SK-N-SH (cell line): ENCODE measurements at regions not wholly inside any gene's neighbourhood (a gene's known extent, or its start where the extent isn't known, plus 50 kb on each side); places are given as distances from the start of the nearest gene placed in this dataset.

Experiments used
- CTCF ChIA-PET: fragments of 300-600, 350-600 bp; formaldehyde crosslinking; extraction: SDS; loops from one replicate; lab custom pipeline; 2021; lab: Yijun Ruan, JAX
- POLR2A ChIA-PET: fragments of 350-600 bp; sonication (Branson Sonifier 250); formaldehyde crosslinking; extraction: SDS; loops from one replicate; lab custom pipeline; 2020; ENCODE audit warnings: antibody characterized with exemption, inconsistent platforms; lab: Yijun Ruan, JAX
- DNase-seq: peaks from one replicate; pipeline ENCODE4 v3.0.0; 2012
- H2AFZ ChIP-seq: fragments of 200-600 bp; sonication (generic); 2 replicates; pipeline ENCODE4 v1.8.1; 2016; ENCODE audit warnings: antibody characterized with exemption, mild to moderate bottlenecking, low read depth
- H3F3A ChIP-seq: fragments of 200-600 bp; sonication (generic); replicated peaks from 2 replicates; pipeline ENCODE3; 2016; ENCODE audit warnings: antibody characterized with exemption, mild to moderate bottlenecking; ENCODE audit not compliant: insufficient read depth
- H3K27ac ChIP-seq, 2 experiments: fragments of 200-500 bp in 1 of 2; fragments of 200-600 bp in 1 of 2; sonication (Bioruptor generic) in 1 of 2; sonication (generic), shearing (Covaris generic) in 1 of 2; 2 replicates each; pipeline versions ENCODE4 v1.5.1 to v1.6.1; 2014 to 2016; ENCODE audit warnings: low read depth in 2 of 2, inconsistent platforms in 1 of 2, low read length in 1 of 2, mild to moderate bottlenecking in 1 of 2, mixed read lengths in 1 of 2
- H3K27me3 ChIP-seq: fragments of 200-600 bp; sonication (generic), shearing (Covaris generic); 2 replicates; pipeline ENCODE4 v1.6.1; 2016; ENCODE audit warnings: mixed run types; ENCODE audit not compliant: insufficient read depth
- H3K36me3 ChIP-seq, 2 experiments: fragments of 200-500 bp in 1 of 2; fragments of 200-600 bp in 1 of 2; sonication (Bioruptor generic) in 1 of 2; sonication (generic) in 1 of 2; replicated peaks in 1 of 2; 2 replicates each; pipeline versions ENCODE3 to v1.5.1; 2014 to 2016; ENCODE audit warnings: low read length in 1 of 2, mild to moderate bottlenecking in 1 of 2; ENCODE audit not compliant: insufficient read depth in 2 of 2, control insufficient read depth in 1 of 2
- H3K4me1 ChIP-seq, 2 experiments: fragments of 200-500 bp in 1 of 2; fragments of 200-600 bp in 1 of 2; sonication (Bioruptor generic) in 1 of 2; sonication (generic), shearing (Covaris generic) in 1 of 2; 2 replicates each; pipeline versions ENCODE4 v1.5.1 to v1.6.1; 2014 to 2016; ENCODE audit warnings: low read depth in 1 of 2, low read length in 1 of 2, mixed run types in 1 of 2; ENCODE audit not compliant: insufficient read depth in 2 of 2, control insufficient read depth in 1 of 2
- H3K4me2 ChIP-seq: fragments of 200-600 bp; sonication (generic), shearing (Covaris generic); 2 replicates; pipeline ENCODE4 v1.6.1; 2017; ENCODE audit warnings: mixed run types
- H3K4me3 ChIP-seq, 2 experiments: fragments of 200-500 bp in 1 of 2; fragments of 200-600 bp in 1 of 2; sonication (Bioruptor generic) in 1 of 2; sonication (generic), shearing (Covaris generic) in 1 of 2; 2 replicates each; pipeline versions ENCODE4 v1.5.1 to v1.8.1; 2014 to 2016; ENCODE audit warnings: low read depth in 2 of 2, inconsistent platforms in 1 of 2, low read length in 1 of 2, mild to moderate bottlenecking in 1 of 2, mixed read lengths in 1 of 2, moderate library complexity in 1 of 2
- H3K79me2 ChIP-seq: fragments of 200-600 bp; sonication (generic); 2 replicates; pipeline ENCODE4 v1.8.1; 2017; ENCODE audit warnings: mild to moderate bottlenecking; ENCODE audit not compliant: insufficient read depth
- H3K9ac ChIP-seq: fragments of 200-600 bp; sonication (generic); 2 replicates; pipeline ENCODE4 v1.6.1; 2017; ENCODE audit warnings: mixed run types
- H3K9me2 ChIP-seq: fragments of 200-600 bp; sonication (generic); 2 replicates; pipeline ENCODE4 v1.6.1; 2017; ENCODE audit warnings: mixed run types
- H3K9me3 ChIP-seq: fragments of 200-600 bp; sonication (generic); 2 replicates; pipeline ENCODE4 v1.6.1; 2017; ENCODE audit warnings: mixed run types, mild to moderate bottlenecking, moderate library complexity
- H4K20me1 ChIP-seq: fragments of 200-600 bp; sonication (generic); 2 replicates; pipeline ENCODE4 v1.6.1; 2017; ENCODE audit warnings: mild to moderate bottlenecking, mixed run types; ENCODE audit not compliant: insufficient read depth
- CHD2 ChIP-seq: fragments of 150-350 bp; IDR thresholded peaks from 2 replicates; pipeline ENCODE4 v1.6.1; 2018; ENCODE audit warnings: low read length; ENCODE audit not compliant: partially characterized antibody
- ELF1 ChIP-seq: IDR thresholded peaks from 2 replicates; pipeline ENCODE4 v1.4.0; 2012
- FOXJ3 ChIP-seq: sonication (generic); formaldehyde crosslinking; IDR thresholded peaks from 2 replicates; pipeline ENCODE4 v1.5.1; 2020; ENCODE audit warnings: mild to moderate bottlenecking, missing genetic modification reagents
- FOXM1 ChIP-seq: IDR thresholded peaks from 2 replicates; pipeline ENCODE4 v1.4.0; 2012; ENCODE audit warnings: low read depth, mild to moderate bottlenecking
- GABPA ChIP-seq: IDR thresholded peaks from 2 replicates; pipeline ENCODE4 v1.4.0; 2012; ENCODE audit warnings: low read depth, mild to moderate bottlenecking
- GATA2 ChIP-seq: sonication (generic); formaldehyde crosslinking; IDR thresholded peaks from 2 replicates; pipeline ENCODE4 v1.5.0; 2020; ENCODE audit warnings: mild to moderate bottlenecking, missing genetic modification reagents
- JUND ChIP-seq: IDR thresholded peaks from 2 replicates; pipeline ENCODE4 v1.4.0; 2012
- MAX ChIP-seq: IDR thresholded peaks from 2 replicates; pipeline ENCODE4 v1.4.0; 2012; ENCODE audit warnings: low read depth
- NFIC ChIP-seq: IDR thresholded peaks from 2 replicates; pipeline ENCODE4 v1.4.0; 2012; ENCODE audit warnings: borderline replicate concordance
- REST ChIP-seq: IDR thresholded peaks from 2 replicates; pipeline ENCODE4 v1.6.1; 2012; ENCODE audit warnings: mild to moderate bottlenecking, low read depth, low read length, moderate library complexity
- SIN3A ChIP-seq: IDR thresholded peaks from 2 replicates; pipeline ENCODE4 v1.6.1; 2012; ENCODE audit warnings: low read depth, mild to moderate bottlenecking, low read length, moderate library complexity, borderline replicate concordance
- TAF1 ChIP-seq: IDR thresholded peaks from 2 replicates; pipeline ENCODE4 v1.6.1; 2012; ENCODE audit warnings: low read depth, mild to moderate bottlenecking, low read length, moderate library complexity, borderline replicate concordance
- TCF12 ChIP-seq: IDR thresholded peaks from 2 replicates; pipeline ENCODE4 v1.4.0; 2012
- TEAD4 ChIP-seq: IDR thresholded peaks from 2 replicates; pipeline ENCODE4 v1.4.0; 2012; ENCODE audit warnings: mild to moderate bottlenecking, borderline replicate concordance; ENCODE audit not compliant: insufficient read depth
- USF1 ChIP-seq: IDR thresholded peaks from 2 replicates; pipeline ENCODE4 v1.4.0; 2012; ENCODE audit warnings: low read depth, borderline replicate concordance
- WGBS: methylation state at CpG from one replicate; pipeline ENCODE4 v1.1.6; 2017; ENCODE audit warnings: low lambda C conversion rate; 5-methylcytosine and 5-hydroxymethylcytosine counted together

- Histone ChIP-seq H2AFZ (no peak overlapping the region), H3K79me2 (no peaks in the 10 kb centered on the region), H4K20me1 (no peaks in the 10 kb centered on the region), H3K4me1 (peaks cover 12 to 17% of the 10 kb centered on the region in 2 experiments; a peak in 2 of 4 replicates), H3K27ac (no peak overlapping the region), H3K9me3 (no peaks in the 10 kb centered on the region), H3K36me3 (no peaks in the 10 kb centered on the region), H3K27me3 (no peaks in the 10 kb centered on the region), H3K4me3 (no peak overlapping the region), H3K9me2 (no peaks in the 10 kb centered on the region), H3K9ac (no peak overlapping the region), H3F3A (peaks cover 12% of the 10 kb centered on the region), H3K4me2 (no peak overlapping the region)
- WGBS, result 72% methylated on average over 5 of the region's 5 CpGs
- TF ChIP-seq FOXJ3 (CRISPR knock-in tag), result no peak
- POLR2A ChIA-PET, result no interaction called here
- CTCF ChIA-PET, result interaction anchor here (1.1 kb wide), 1 partner anchor 34 kb away, joined by 3 read pairs; no protein-coding TSS in a partner anchor
- DNase-seq, result no peak
Observed at GRCh38 chr20:58014628-58015315, 213.7 kb downstream of the ANKRD60 start.

- Histone ChIP-seq H3K4me3 (no peak overlapping the region), H3K4me1 (peaks cover 8 to 9% of the 10 kb centered on the region in 2 experiments; a peak in 2 of 4 replicates), H3K27ac (no peak overlapping the region), H4K20me1 (no peaks in the 10 kb centered on the region), H3K9ac (no peak overlapping the region), H2AFZ (no peak overlapping the region), H3K9me3 (no peaks in the 10 kb centered on the region), H3K9me2 (no peaks in the 10 kb centered on the region), H3K36me3 (no peaks in the 10 kb centered on the region), H3K79me2 (no peaks in the 10 kb centered on the region), H3F3A (peaks cover 8% of the 10 kb centered on the region), H3K4me2 (no peak overlapping the region), H3K27me3 (no peaks in the 10 kb centered on the region)
- DNase-seq, result no peak
- 87% methylated on average over 16 of the region's 16 CpGs for WGBS
- ChIA-PET CTCF (interaction anchor here (0.9 to 1.0 kb wide), 2 partner anchors 10 to 30 kb away, joined by 4 read pairs; no protein-coding TSS in a partner anchor), POLR2A (no interaction called here)
- TF ChIP-seq GABPA (no peak), MAX (no peak), USF1 (no peak), SIN3A (no peak), GATA2 (CRISPR knock-in tag) (no peak), TEAD4 (no peak), ELF1 (no peak), CHD2 (no peak), JUND (no peak), FOXM1 (no peak), TAF1 (no peak), NFIC (no peak), TCF12 (no peak), REST (no peak)
- TF ChIP-seq, all 33 proteins: peak for 0
Observed at GRCh38 chr20:58012731-58013510, 215.5 kb downstream of the ANKRD60 start.
